Upper lobe of left lung (tissue), 4 donors: ENCODE measurements at regions not wholly inside any gene's neighbourhood (a gene's known extent, or its start where the extent isn't known, plus 50 kb on each side); places are given as distances from the start of the nearest gene placed in this dataset.
"Not testable (repeated sequence)": the region's sequence is repeated elsewhere in the genome, so short reads cannot be mapped to it uniquely, and the experiment has no call there.

Source experiments
- POLR2A ChIP-seq, 4 donors: fragments of 450-650 bp; IDR thresholded peaks; one replicate each; pipeline ENCODE4 v1.5.1; 2016 to 2017; ENCODE audit warnings: antibody characterized with exemption in 4 of 4, mild to moderate bottlenecking in 2 of 4
- POLR2AphosphoS5 ChIP-seq, 2 donors: sonication (generic); formaldehyde crosslinking; IDR thresholded peaks; one replicate each; pipeline ENCODE4 v1.5.1; 2017; ENCODE audit warnings: antibody characterized with exemption in 2 of 2
- TF ChIP-seq, protein P1 (sequence below), 6 experiments: fragments of 450-650 bp in 4 of 6; fragments of 200-600 bp in 2 of 6; sonication (generic) in 2 of 6; IDR thresholded peaks; one replicate each; pipeline ENCODE4 v1.5.1; 2016 to 2019; ENCODE audit warnings: antibody characterized with exemption in 6 of 6

DNA sequence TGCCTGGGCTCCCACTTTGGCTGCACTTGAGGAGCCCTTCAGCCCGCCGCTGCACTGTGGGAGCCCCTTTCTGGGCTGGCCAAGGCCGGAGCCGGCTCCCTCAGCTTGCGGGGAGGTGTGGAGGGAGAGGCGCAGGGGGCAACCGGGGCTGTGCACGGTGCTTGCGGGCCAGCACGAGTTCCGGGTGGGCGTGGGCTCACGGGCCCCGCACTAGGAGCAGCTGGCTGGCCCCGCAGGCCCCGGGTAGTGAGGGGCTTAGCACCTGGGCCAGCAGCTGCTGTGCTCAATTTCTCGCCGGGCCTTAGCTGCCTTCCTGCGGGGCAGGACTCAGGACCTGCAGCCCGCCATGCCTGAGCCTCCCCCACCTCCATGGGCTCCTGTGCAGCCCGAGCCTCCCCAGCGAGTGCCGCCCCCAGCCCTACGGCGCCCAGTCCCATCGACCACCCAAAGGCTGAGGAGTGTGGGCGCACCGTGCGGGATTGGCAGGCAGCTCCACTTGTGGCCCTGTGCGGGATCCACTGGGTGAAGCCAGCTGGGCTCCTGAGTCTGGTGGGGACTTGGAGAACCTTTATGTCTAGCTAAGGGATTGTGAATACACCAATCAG, 79.9 kb upstream of the HMGA2 start:
- TF ChIP-seq, protein P1, sequence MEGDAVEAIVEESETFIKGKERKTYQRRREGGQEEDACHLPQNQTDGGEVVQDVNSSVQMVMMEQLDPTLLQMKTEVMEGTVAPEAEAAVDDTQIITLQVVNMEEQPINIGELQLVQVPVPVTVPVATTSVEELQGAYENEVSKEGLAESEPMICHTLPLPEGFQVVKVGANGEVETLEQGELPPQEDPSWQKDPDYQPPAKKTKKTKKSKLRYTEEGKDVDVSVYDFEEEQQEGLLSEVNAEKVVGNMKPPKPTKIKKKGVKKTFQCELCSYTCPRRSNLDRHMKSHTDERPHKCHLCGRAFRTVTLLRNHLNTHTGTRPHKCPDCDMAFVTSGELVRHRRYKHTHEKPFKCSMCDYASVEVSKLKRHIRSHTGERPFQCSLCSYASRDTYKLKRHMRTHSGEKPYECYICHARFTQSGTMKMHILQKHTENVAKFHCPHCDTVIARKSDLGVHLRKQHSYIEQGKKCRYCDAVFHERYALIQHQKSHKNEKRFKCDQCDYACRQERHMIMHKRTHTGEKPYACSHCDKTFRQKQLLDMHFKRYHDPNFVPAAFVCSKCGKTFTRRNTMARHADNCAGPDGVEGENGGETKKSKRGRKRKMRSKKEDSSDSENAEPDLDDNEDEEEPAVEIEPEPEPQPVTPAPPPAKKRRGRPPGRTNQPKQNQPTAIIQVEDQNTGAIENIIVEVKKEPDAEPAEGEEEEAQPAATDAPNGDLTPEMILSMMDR (IDR thresholded peaks at IDR 0.05), result not testable (repeated sequence)
- not testable (repeated sequence) for TF ChIP-seq POLR2A, POLR2AphosphoS5 (IDR thresholded peaks at IDR 0.05)
